Activated CD4-positive, alpha-beta T cell treated with anti-CD3 and anti-CD28 coated beads, Interleukin-2, Interleukin-6, amounts not matched to agents 100 ng/mL and 50 ng/mL, durations not matched to agents 16 hours and 8 hours (primary cell): ENCODE measurements at regions not wholly inside any gene's neighbourhood (a gene's known extent, or its start where the extent isn't known, plus 50 kb on each side); places are given as distances from the start of the nearest gene placed in this dataset.

Experiments used
- DNase-seq: peaks from one replicate; pipeline ENCODE4 v3.0.0-alpha.2; 2020

GRCh38 chr7:31171984-31172383 lies 119.9 kb downstream of the ADCYAP1R1 start:
- no peak for DNase-seq

- no peak for DNase-seq
These were observed 119.2 kb downstream of the ADCYAP1R1 start for GRCh38 chr7:31171216-31171785.
